NCI-H748 (cell line): ENCODE measurements at regions not wholly inside any gene's neighbourhood (a gene's known extent, or its start where the extent isn't known, plus 50 kb on each side); places are given as distances from the start of the nearest gene placed in this dataset.
"Not testable (repeated sequence)": the region's sequence is repeated elsewhere in the genome, so short reads cannot be mapped to it uniquely, and the experiment has no call there.

Experiments
- DNase-seq: peaks from one replicate; lab custom pipeline; 2025; ENCODE audit not compliant: unreplicated experiment; lab: John Stamatoyannopoulos, UW

DNA sequence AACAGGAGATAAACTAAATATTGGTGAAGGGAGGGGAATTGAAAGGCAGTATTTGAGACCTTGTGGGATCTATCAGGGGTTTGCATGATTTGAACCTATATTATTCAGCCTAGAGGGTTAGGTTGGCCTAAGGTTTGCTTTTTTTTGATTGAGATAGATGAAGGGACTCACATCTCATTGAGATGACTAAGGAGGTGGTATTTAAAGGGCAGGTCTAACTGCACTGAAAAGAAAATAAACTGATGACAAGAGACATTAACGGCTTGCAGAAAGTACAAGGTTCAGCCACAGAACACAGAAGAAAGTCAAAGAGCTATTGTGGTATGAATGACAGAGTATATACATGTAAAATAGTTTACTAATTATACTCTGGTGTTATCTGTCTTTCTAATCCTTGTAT, 412.7 kb downstream of the CDH10 start:
- DNase-seq: no peak

DNA sequence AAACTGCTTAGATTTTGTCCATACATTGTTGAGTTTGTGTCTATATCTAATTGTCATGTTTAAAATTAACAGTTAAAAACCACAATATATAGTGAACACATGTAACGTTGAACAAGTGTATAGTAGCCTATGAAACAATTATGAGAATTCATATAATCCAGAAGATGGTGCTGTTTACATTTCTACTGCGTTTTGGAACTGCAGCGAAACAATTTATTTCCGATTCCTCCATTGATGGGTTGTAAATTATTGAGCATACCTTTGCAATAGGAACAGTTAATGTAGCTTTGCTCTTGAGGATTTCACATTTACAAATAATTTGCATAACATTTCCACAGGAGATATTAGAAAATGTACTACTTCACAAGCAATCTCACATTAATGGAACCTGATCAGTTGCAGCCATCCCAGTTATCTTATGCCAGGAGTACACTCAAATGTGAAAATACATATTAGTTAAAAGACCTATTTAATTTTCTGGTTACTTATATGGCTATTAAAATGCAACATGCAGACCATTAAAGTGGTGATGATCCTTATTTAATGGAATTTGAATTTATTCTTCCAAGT, 411.8 kb downstream of the CDH10 start:
- peak; percentile 76 for DNase-seq

DNA sequence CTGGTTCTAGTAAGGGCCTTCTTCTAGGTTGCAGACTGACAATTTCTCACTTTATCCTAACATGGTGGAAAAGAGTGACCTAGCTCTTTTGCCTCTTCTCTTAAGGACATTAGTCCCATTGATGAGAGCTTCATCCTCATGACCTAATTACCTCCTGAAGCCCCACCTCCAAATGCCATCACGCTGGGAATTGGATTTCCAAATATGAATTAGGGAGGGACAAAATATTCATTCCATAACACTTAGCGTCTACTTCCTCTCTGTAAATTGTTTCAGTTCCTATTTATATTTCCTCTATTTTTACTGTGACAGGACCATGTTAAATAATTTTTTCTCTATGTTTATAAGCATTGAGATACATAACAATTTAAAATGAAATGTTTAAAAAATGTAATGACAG, 408.8 kb downstream of the CDH10 start:
- no peak for DNase-seq

DNA sequence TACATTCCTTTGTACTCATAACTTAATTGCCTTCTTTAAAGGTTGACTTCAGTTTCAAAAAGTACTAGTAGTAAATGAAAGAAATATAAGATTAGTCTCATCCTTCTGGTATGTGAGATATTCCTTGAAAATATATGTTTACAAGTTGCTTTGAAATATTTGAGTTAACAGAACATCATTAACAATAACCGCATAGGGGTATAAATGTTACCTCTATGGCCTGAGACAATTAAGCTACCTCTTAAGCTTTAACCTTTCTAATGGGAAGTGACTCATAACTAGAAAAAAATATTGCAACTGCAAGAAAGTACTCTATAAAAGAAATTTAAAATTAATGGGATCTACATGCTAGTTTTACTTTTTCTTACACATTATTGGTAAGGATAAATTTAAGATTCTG, 399.0 kb downstream of the CDH10 start:
- no peak for DNase-seq

DNA sequence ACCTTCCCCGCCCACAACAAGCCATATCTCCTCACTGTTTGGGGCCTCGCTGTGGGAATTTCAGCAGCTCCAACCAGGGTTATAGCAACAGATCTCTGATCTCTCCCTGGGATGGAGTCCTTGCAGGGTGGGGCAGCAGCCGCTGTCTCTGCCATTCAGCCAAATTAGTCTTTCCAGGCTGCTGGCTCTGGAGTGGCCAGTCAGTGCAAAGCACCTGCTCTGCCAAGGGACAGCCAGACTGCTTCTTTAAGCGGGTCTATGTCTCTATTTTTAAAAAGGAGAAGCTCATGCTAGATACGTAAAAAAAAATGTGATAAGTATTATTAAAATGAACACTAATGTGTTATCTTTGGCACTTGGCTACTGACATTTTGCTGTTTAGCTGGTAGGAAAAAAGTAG, 380.2 kb downstream of the CDH10 start:
- peak; percentile 43 for DNase-seq

DNA sequence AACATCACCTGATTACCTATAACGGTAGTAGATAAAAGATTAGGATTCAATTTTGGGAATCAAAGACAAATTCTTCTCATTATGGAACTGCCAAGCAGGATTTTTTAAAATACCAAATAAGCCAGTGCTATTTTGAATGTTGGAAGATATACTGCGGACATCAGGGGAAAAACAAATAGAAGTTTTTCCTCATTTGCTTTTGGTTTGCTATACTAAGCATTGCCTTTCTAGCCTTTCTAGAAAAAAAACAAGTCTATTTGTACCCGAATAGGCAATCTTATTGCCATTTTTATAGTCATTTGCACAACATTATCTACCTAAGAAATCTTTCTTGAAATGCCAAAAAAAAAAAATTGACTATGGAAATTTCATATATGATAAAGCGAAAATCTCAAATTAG, 379.5 kb downstream of the CDH10 start:
- DNase-seq: no peak

DNA sequence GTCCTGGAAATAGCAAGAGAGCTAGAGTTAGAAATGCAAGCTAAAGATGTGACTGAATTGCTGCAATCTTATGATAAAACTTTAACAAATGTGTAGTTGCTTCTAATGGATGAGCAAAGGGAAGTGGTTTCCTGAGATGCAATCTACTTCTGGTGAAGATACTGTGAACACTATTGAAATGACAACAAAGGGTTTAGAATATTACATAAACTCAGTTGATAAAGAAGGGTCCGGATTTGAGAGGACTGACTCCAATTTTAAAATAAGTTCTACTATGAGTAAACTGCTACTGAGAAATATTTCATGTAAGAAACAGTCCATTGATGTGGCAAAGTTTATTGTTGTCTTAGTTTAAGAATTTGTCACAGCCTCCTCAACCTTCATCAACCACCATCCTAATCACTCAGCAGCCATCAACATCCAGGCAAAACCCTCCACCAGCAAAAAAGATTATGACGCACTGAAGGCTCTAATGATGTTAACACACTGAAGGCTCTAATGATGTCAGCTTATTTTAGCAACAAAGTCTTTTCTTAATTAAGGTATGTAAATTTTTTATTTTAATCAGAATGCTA, 376.2 kb downstream of the CDH10 start:
- DNase-seq: no peak

DNA sequence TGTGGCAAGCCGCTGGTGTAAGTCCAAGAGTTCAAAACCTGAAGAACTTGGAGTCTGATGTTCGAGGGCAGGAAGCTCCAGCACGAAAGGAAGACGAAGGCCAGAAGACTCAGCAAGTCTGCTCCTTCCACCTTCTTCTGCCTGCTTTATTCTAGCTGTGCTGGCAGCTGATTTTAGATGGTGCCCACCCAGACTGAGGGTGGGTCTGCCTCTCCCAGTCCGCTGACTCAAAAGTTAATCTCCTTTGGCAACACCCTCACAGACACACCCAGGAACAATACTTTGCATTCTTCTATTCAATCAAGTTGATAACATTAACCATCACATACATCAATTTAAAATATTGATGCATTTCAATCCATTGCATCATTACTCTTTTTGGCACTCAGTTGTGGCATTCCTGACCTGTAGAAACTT, 373.1 kb downstream of the CDH10 start:
- DNase-seq: not testable (repeated sequence)

DNA sequence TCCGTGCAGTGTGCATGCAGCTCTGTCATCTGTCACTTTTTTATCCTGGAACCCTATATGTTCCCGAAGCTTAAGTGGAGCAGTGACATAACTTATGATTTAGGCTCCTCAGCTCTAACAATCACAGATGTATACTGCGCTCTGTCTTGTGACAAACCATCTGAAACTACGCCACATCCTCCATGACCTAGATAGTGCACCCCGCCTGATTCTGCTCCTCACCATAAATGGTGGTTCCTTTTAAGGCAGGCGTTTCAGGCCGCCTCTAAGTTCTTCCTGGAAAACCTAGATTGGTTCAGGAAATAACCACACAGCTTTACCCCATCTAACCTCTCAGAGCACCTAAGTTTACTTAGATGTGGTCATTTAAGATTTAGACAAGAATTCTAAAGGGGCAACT, 372.0 kb downstream of the CDH10 start:
- no peak for DNase-seq

DNA sequence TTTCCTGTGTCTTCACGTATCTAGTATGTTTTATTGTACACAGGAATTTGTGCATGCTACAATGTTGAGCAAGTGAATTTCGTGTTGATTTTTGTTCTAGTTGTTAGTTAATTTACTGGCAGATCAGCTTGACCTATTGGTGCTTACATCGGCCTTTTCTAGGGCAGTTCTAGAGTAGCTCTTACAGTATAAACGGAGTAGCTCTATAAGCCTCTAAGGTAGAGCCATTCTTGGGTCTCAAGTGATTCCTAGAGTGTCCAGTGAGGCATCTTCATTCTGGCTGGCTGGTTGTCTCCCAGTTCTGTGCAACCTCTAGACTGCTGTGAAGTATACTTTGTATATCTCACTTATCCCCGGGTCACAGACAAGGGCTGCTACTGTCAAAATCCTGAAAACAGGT, 364.6 kb downstream of the CDH10 start:
- DNase-seq: no peak

DNA sequence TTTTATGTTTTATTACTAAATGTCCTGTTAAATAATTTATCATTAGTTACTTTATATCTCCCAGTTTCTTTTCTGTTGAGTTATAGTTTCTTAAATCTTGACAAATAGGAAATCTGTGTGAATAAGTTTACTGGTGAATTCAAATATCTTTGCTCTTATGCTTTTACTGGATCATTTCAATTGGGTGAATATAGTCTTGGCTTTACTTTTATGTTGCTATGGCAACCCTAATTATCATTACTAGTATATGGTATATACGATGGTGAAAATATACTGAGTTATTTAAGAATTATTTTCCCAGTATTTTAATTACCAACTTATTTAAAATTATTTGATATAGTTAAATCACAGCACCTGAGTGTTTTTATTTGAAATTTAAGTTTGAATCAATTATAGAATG, 363.0 kb downstream of the CDH10 start:
- DNase-seq: no peak

DNA sequence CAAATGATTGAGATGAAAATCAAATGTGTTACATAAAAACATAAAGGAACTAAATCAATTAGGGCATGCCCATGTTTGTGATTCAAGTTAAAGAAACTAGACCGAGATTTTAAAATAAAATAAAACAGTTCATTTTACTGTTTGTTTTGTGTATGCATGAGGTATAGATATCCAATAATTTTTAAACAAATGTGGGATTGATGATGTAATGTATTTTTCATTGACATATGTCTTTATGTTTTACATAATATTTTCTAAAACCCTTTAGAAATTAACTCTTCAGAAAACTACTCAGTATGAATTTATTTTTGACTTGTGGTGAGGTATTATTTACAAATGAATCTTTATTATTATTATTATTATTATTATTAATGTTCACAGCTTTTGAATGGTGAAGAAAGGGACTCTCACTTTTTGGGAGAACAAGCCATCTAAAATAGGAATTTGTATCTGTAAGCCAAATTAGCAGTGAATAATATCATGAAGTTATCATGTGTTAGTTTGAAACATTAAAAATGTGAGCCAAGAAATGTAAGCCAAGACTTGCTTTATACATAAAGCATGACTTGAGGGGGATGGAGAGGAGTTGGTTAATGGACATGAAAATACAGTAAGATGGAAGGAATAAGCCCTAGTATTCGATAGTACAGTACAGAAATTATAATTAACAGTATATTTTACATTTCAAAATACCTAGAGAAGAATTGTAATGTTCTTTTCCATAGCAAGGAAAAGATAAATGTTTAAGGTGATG, 355.0 kb downstream of the CDH10 start:
- no peak for DNase-seq

DNA sequence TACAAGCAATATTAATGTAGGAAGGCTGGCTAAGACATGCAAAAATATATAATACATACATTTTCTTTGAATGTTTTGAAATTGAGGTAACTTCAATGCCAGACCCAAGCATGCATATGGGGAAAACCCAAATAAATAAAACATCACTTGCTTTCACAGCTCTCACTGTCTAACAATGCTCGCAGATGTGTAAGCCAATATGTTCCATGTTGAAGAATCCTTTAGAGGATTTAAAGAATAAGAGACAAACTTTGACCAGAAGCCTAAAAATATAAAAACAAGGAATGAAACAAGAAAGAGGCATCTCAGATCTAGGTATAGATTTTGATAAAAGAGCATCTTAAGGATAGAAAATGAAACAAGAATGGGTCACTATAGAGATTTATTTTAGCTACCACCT, 354.2 kb downstream of the CDH10 start:
- no peak for DNase-seq

DNA sequence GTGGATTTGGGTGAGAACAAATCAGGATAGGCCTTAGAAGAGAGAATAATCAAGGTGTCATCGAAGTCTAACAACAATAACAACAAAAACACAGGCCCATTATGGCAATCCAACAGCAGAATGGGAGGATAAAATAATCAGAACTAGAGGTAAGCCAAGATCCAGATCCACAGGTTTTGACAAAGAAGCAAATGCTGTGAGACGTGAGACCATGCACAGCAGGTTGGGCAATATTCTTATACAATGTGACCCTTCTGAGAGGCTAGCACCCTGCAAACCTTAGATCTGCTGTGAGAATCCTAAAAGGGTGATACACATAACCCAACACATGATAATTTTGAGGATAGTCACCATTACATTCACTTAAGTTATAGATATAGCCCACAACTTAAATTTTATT, 352.9 kb downstream of the CDH10 start:
- no peak for DNase-seq

DNA sequence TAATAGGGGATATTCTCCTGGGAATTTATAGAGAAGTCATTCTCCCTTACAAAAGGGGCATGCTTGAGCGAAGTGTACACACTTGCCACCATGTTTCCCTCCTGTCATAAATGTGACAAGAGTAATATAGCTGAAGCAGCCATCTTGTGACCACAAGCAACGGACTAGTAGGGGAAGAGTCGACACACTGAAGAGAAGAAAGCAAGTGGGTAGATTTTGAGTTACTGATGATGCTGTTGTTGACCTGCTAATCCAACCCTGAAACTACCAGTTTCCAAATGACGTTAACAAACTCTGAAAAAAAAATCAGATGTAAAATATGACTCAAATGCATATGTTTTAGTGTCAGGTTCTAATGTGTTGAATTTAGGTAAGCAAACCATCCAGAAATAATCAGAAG, 350.4 kb downstream of the CDH10 start:
- no peak for DNase-seq

DNA sequence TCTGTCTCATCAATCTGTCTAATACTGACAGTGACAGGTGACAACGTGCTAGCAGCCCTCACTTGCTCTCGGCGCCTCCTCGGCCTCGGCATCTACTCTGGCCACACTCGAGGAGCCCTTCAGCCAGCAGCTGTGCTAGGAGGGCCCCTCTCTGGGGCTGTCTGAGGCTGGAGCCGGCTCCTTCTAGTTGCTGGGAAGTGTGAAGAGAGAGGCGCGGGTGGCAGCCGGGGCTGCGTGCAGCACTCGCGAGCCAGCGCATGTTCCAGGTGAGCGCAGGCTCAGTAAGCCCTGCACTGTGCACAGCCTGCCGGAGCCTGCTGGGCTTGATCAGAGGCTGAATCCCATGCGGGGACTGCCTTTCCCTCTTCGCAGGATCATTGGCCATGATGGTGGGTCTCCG, 330.7 kb downstream of the CDH10 start:
- DNase-seq: no peak

DNA sequence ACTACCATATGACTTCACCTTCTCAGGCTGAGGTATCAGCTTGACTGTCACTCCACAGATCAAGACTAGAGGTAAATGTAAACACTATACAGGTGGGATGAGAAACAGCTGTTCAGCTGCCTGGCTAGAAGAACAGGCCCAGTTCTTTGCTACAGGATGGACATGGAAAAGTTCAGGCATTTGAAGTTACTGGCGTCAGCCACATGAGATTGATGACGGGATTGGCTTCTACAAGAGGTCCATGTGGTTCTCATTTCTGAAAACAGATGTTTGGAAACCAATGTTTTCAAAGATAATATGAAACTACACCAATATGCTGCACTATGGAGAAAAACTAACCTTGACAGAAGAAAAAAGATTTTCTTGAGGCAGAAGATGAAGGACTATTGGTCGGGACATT, 324.1 kb downstream of the CDH10 start:
- DNase-seq: no peak

DNA sequence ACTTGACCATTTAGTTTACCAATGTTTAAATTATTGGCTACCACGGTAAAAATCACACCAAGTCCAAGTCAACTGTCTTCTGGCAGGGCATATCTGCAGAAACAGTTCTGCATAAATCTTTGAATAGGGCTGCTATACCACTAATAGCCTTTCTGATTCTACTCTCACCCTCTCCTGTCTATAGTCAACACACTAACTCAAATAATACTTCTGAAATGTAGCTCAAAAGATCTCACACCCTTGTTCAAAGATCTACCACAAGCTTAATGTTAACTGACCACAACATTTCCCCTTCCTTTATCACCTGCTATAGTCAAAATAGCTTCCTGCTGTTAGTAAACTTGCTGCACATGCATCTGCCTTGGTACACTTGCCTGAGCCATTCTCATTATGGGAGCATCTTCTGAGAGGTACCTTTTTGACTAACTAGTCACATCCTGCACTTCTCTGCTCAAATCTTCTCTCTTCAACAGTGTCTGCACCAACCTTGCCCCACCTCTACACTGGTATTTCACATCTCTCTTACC, 319.4 kb downstream of the CDH10 start:
- DNase-seq: no peak

DNA sequence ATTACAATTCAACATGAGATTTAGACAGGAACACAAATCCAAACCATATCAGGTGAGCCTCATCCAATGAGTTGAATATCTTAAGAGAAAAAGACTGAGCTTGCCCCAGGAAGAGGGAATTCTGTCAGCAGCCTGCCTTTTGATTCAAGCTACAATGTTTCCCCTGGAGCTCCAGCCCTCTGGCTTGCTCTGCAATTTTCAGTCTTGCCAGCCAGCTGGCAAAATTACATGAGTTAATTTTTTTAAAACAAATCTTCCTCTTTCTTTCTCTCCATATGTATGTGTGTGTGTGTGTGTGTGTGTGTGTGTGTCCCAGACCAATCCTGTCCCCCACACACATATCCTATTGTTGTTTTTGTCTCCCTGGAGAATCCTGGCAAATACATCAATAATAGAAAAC, 313.2 kb downstream of the CDH10 start:
- DNase-seq: no peak

DNA sequence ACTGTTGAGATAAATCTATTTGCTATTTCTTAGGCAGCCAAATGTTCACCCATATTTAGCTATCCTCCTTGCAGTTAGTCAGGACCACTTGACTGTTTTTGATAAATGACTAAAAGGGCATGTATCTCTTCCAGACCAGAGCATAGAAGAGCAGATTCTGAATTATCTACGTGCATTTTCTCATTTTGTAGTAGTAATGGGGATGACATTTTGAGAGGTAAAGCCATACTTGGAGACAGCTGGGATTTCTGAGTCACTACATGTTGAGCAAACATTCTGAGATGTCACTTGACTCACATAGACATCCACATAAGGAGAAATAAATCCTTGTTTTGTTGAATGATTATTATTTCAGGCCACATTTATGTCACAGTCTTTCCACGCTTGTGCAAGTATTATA, 297.6 kb downstream of the CDH10 start:
- DNase-seq: no peak

DNA sequence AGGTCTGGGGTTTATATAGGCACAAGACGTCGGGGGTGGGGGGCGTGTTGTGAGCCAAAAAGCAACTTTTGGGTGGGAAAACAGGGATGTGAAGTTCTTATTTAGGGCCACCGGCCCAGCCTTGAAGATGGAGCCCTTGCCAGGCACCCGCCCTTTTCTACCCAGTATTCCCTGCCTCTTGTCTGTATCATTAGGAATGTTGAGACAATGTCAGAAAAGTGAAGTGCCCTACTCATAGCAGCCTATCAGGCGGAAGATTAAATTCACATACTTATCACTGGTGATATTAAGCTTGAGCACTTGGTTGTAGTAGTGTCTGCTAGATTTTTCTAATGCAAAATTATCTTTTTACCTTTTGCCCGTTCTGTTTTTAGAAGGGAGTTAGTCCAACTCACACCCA, 293.5 kb downstream of the CDH10 start:
- DNase-seq: no peak

DNA sequence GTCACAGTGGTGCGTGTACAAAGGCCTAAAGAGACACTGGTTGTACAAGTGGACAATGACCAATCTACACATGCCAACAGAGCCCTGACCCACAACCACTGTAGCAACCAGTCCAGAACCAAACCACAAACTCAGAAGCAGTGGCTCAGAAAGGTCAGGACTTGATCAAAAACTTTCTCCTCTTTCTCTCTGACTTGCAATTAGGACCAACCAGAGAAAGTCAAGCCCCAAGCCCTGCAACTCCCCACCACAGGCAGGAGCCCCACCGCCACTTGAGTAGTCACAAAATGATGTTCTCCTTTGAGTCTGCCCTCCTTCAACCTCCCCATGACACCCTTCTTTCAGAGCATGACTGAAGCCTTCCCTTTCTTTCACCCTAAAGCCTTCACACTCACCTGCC, 291.8 kb downstream of the CDH10 start:
- DNase-seq: no peak

DNA sequence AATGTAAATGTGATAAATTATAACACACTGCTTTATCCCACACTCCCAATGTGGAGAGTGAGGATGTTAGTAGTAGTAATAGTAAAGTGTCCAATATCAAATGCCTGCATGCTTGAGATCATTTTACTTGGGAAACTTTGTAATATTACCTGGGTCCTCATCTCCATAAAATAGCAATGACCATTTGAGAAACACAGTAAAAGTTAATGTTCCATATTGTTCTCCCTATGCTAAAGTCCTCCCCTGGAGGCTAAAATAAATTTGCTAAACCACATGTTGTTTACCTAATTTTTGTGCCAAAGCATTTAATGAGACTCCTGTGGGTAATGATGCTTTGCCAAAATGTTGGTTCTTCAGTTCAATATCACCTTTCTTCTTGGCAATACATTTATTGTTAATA, 291.2 kb downstream of the CDH10 start:
- DNase-seq: peak; percentile 34
